ENCODE measurements at regions not wholly inside any gene's neighbourhood (a gene's known extent, or its start where the extent isn't known, plus 50 kb on each side); places are given as distances from the start of the nearest gene placed in this dataset.
"Not testable (repeated sequence)": the region's sequence is repeated elsewhere in the genome, so short reads cannot be mapped to it uniquely, and the experiment has no call there.

- Mint-ChIP-seq H3K4me1 (ENCODE audit: unreplicated experiment) (peaks cover 8% of the 10 kb centered on the region), H3K27ac (ENCODE audit: unreplicated experiment) (no peak overlapping the region), H3K4me3 (ENCODE audit: unreplicated experiment) (no peak overlapping the region), H3K36me3 (ENCODE audit: unreplicated experiment) (no peaks in the 10 kb centered on the region), H3K9me3 (ENCODE audit: unreplicated experiment) (no peaks in the 10 kb centered on the region), H3K27me3 (ENCODE audit: unreplicated experiment) (no peaks in the 10 kb centered on the region)
- DNase-seq (ENCODE audit: extremely low spot score, unreplicated experiment): no peak
- TF ChIP-seq CTCF (IDR thresholded peaks at IDR 0.05): no peak
These were observed 140.7 kb upstream of the KITLG start for GRCh38 chr12:88720785-88721650.

GRCh38 chr12:88720231-88720630 lies 140.0 kb upstream of the KITLG start:
- no peaks in the 10 kb centered on the region for H3K27me3 Mint-ChIP-seq (ENCODE audit: unreplicated experiment)
- no peaks in the 10 kb centered on the region for H3K9me3 Mint-ChIP-seq (ENCODE audit: unreplicated experiment)
- no peak overlapping the region for H3K4me3 Mint-ChIP-seq (ENCODE audit: unreplicated experiment)
- TF ChIP-seq CTCF (IDR thresholded peaks at IDR 0.05): no peak
- no peak overlapping the region for H3K27ac Mint-ChIP-seq (ENCODE audit: unreplicated experiment)
- H3K36me3 Mint-ChIP-seq (ENCODE audit: unreplicated experiment): no peaks in the 10 kb centered on the region
- DNase-seq (ENCODE audit: extremely low spot score, unreplicated experiment): no peak
- H3K4me1 Mint-ChIP-seq (ENCODE audit: unreplicated experiment): peaks cover 3% of the 10 kb centered on the region

- no peaks in the 10 kb centered on the region for H3K27me3 Mint-ChIP-seq (ENCODE audit: unreplicated experiment)
- H3K27ac Mint-ChIP-seq (ENCODE audit: unreplicated experiment): no peak overlapping the region
- no peak for TF ChIP-seq CTCF (IDR thresholded peaks at IDR 0.05)
- no peaks in the 10 kb centered on the region for H3K36me3 Mint-ChIP-seq (ENCODE audit: unreplicated experiment)
- no peak overlapping the region for H3K4me3 Mint-ChIP-seq (ENCODE audit: unreplicated experiment)
- H3K4me1 Mint-ChIP-seq (ENCODE audit: unreplicated experiment): peaks cover 3% of the 10 kb centered on the region
- peaks cover 3% of the 10 kb centered on the region for H3K9me3 Mint-ChIP-seq (ENCODE audit: unreplicated experiment)
- no peak for DNase-seq (ENCODE audit: extremely low spot score, unreplicated experiment)
These were observed 136.9 kb upstream of the KITLG start for GRCh38 chr12:88717188-88717587.

- H3K36me3 Mint-ChIP-seq (ENCODE audit: unreplicated experiment): no peaks in the 10 kb centered on the region
- no peak overlapping the region for H3K4me3 Mint-ChIP-seq (ENCODE audit: unreplicated experiment)
- H3K27me3 Mint-ChIP-seq (ENCODE audit: unreplicated experiment): no peaks in the 10 kb centered on the region
- no peak for TF ChIP-seq CTCF (IDR thresholded peaks at IDR 0.05)
- H3K9me3 Mint-ChIP-seq (ENCODE audit: unreplicated experiment): peaks cover 3% of the 10 kb centered on the region
- no peak for DNase-seq (ENCODE audit: extremely low spot score, unreplicated experiment)
- peaks cover 3% of the 10 kb centered on the region for H3K4me1 Mint-ChIP-seq (ENCODE audit: unreplicated experiment)
- H3K27ac Mint-ChIP-seq (ENCODE audit: unreplicated experiment): no peak overlapping the region
These were observed 136.0 kb upstream of the KITLG start for GRCh38 chr12:88716240-88716639.

- TF ChIP-seq CTCF (IDR thresholded peaks at IDR 0.05): no peak
- Mint-ChIP-seq H3K27me3 (ENCODE audit: unreplicated experiment) (no peaks in the 10 kb centered on the region), H3K4me1 (ENCODE audit: unreplicated experiment) (peaks cover 3% of the 10 kb centered on the region), H3K4me3 (ENCODE audit: unreplicated experiment) (no peak overlapping the region), H3K9me3 (ENCODE audit: unreplicated experiment) (peaks cover 3% of the 10 kb centered on the region), H3K27ac (ENCODE audit: unreplicated experiment) (no peak overlapping the region), H3K36me3 (ENCODE audit: unreplicated experiment) (no peaks in the 10 kb centered on the region)
- DNase-seq (ENCODE audit: extremely low spot score, unreplicated experiment): no peak
These were observed 135.4 kb upstream of the KITLG start for GRCh38 chr12:88715673-88716072.

- H3K9me3 Mint-ChIP-seq (ENCODE audit: unreplicated experiment); H3K27ac Mint-ChIP-seq (ENCODE audit: unreplicated experiment); H3K4me3 Mint-ChIP-seq (ENCODE audit: unreplicated experiment); DNase-seq (ENCODE audit: extremely low spot score, unreplicated experiment); H3K4me1 Mint-ChIP-seq (ENCODE audit: unreplicated experiment); H3K27me3 Mint-ChIP-seq (ENCODE audit: unreplicated experiment); H3K36me3 Mint-ChIP-seq (ENCODE audit: unreplicated experiment): not testable (repeated sequence)
These were observed 134.1 kb upstream of the KITLG start for GRCh38 chr12:88714263-88714882.
